ENCODE measurements at regions not wholly inside any gene's neighbourhood (a gene's known extent, or its start where the extent isn't known, plus 50 kb on each side); places are given as distances from the start of the nearest gene placed in this dataset.

- no peak for DNase-seq (ENCODE audit: low read depth)
Measured at GRCh38 chr4:3343358-3343757, 50.5 kb downstream of the RGS12 start.

GRCh38 chr4:3344104-3344503 is 51.3 kb downstream of the RGS12 start:
- no peak for DNase-seq (ENCODE audit: low read depth)

- DNase-seq (ENCODE audit: low read depth), result no peak
Measured at GRCh38 chr4:3344596-3344995, 51.8 kb downstream of the RGS12 start.

- no peak for DNase-seq (ENCODE audit: low read depth)
Measured at GRCh38 chr4:3345384-3345783, 52.6 kb downstream of the RGS12 start.

GRCh38 chr4:3346146-3346545 is 53.3 kb downstream of the RGS12 start:
- no peak for DNase-seq (ENCODE audit: low read depth)

- DNase-seq (ENCODE audit: low read depth), result no peak
Measured at GRCh38 chr4:3347871-3348270, 55.0 kb downstream of the RGS12 start.

GRCh38 chr4:3348621-3349020 is 55.8 kb downstream of the RGS12 start:
- DNase-seq (ENCODE audit: low read depth), result no peak

GRCh38 chr4:3349116-3349515 is 56.3 kb downstream of the RGS12 start:
- DNase-seq (ENCODE audit: low read depth), result no peak

- DNase-seq (ENCODE audit: low read depth), result no peak
Measured at GRCh38 chr4:3351997-3352396, 59.2 kb downstream of the RGS12 start.

- no peak for DNase-seq (ENCODE audit: low read depth)
Measured at GRCh38 chr4:3352505-3352904, 59.7 kb downstream of the RGS12 start.

GRCh38 chr4:3352941-3353594 is 60.2 kb downstream of the RGS12 start:
- no peak for DNase-seq (ENCODE audit: low read depth)

- DNase-seq (ENCODE audit: low read depth), result no peak
Measured at GRCh38 chr4:3353752-3354454, 61.1 kb downstream of the RGS12 start.

GRCh38 chr4:3354455-3354811 is 61.6 kb downstream of the RGS12 start:
- DNase-seq (ENCODE audit: low read depth), result no peak

GRCh38 chr4:3355266-3355748 is 62.5 kb downstream of the RGS12 start:
- DNase-seq (ENCODE audit: low read depth), result no peak

GRCh38 chr4:3358656-3359055 is 65.8 kb downstream of the RGS12 start:
- DNase-seq (ENCODE audit: low read depth), result no peak

- no peak for DNase-seq (ENCODE audit: low read depth)
Measured at GRCh38 chr4:3360777-3361176, 68.0 kb downstream of the RGS12 start.

- DNase-seq (ENCODE audit: low read depth), result no peak
Measured at GRCh38 chr4:3361406-3361805, 68.6 kb downstream of the RGS12 start.

GRCh38 chr4:3361896-3362295 is 69.1 kb downstream of the RGS12 start:
- no peak for DNase-seq (ENCODE audit: low read depth)

GRCh38 chr4:3362431-3363287 is 69.8 kb downstream of the RGS12 start:
- no peak for DNase-seq (ENCODE audit: low read depth)

- DNase-seq (ENCODE audit: low read depth), result no peak
Measured at GRCh38 chr4:3363411-3364141, 70.8 kb downstream of the RGS12 start.

- no peak for DNase-seq (ENCODE audit: low read depth)
Measured at GRCh38 chr4:3364199-3364598, 71.4 kb downstream of the RGS12 start.

- DNase-seq (ENCODE audit: low read depth), result no peak
Measured at GRCh38 chr4:3364634-3365314, 72.0 kb downstream of the RGS12 start.

All from activated T-cell treated with anti-CD3 and anti-CD28 coated beads for 48 hours (primary cell).